ENCODE measurements at regions not wholly inside any gene's neighbourhood (a gene's known extent, or its start where the extent isn't known, plus 50 kb on each side); places are given as distances from the start of the nearest gene placed in this dataset.

DNA sequence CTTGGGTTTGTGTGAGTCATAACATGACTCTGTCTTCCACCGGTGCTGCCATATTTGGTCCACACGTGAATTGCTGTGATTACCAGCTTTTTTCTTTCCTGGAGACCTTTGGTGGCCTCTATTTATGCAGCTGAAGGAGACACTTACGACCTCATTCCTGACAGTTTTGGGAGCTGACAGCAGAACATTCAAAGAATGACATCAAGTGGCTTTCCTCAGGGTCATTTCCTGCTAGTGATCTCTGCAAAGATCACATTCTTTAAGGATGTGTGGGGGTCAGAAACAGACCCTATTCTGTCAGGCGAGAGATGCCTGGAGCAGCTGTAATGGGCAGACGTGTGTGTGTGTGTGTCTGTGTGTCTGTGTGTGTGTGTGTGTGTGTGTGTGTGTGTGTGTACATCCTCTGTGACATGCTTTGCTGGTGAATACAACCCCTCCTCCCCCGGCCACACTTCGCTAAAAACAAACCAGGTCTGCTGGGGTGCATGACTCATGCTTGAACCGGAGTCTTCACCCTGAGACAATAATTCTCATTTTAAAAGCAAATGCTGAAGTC lies 115.6 kb downstream of the TMEM170B start:
- Histone ChIP-seq H3K9ac (replicated peaks; ENCODE audit: extremely low read depth, insufficient read depth, low read length) (peak overlapping the region; percentile 84), H3K4me3 (replicated peaks in 1 of 3; ENCODE audit: insufficient read depth in 1 of 3, low read depth in 1 of 3, low read length in 3 of 3) (no peak overlapping the region), H3K4me2 (ENCODE audit: insufficient read depth, low read length) (no peak overlapping the region), H3K27ac (ENCODE audit: insufficient read depth, low read depth, low read length) (peak overlapping the region; percentile 99), H3K27me3 (ENCODE audit: control insufficient read depth in 2 of 2, insufficient read depth in 2 of 2, low read length in 2 of 2) (no peaks in the 10 kb centered on the region), H3K36me3 (ENCODE audit: control insufficient read depth in 2 of 2, extremely low read depth in 1 of 2, insufficient read depth in 2 of 2, low read length in 2 of 2) (no peaks in the 10 kb centered on the region), H3K79me2 (ENCODE audit: control insufficient read depth, insufficient read depth, low read length) (no peaks in the 10 kb centered on the region), H3K4me1 (ENCODE audit: control insufficient read depth, extremely low read depth, insufficient read depth, low read length) (peaks cover 66% of the 10 kb centered on the region), H3K9me1 (replicated peaks; ENCODE audit: control insufficient read depth, extremely low read depth, insufficient read depth, low read length) (no peaks in the 10 kb centered on the region), H2AFZ (ENCODE audit: low read depth, low read length) (no peak overlapping the region), H3K9me3 (replicated peaks; ENCODE audit: control insufficient read depth, insufficient read depth, low read length) (no peaks in the 10 kb centered on the region), H4K20me1 (replicated peaks; ENCODE audit: control insufficient read depth, extremely low read depth, insufficient read depth, low read length) (no peaks in the 10 kb centered on the region)
- peak; percentile 97 for FAIRE-seq
- dilution Hi-C loops (cut with MboI; ENCODE audit: extremely low pct_ligation_motif_present, low sequenced_read_pairs): loop anchor here (10.0 kb wide), 1 partner anchor 48 kb away; no protein-coding TSS in a partner anchor
- CTCF ChIA-PET: interaction anchor here (0.9 to 8.1 kb wide), 8 partner anchors 34 to 671 kb away, joined by 3 to 120 read pairs (median 40); partner anchors contain the start of gene EDN1
- no TSS peak for BruUV-seq (replicated peaks)
- intact Hi-C loops (cut with micrococcal nuclease): loop anchor here (1.0 kb wide), 6 partner anchors 67 to 932 kb away; no protein-coding TSS in a partner anchor
- POLR2A ChIA-PET: interaction anchor here (0.7 to 6.9 kb wide), 12 partner anchors 41 to 1132 kb away, joined by 3 to 210 read pairs (median 6); partner anchors contain the start of gene EDN1
- peak; percentile 97 for DNase-seq (ENCODE audit: low read depth, low spot score)
- TF ChIP-seq POLR2AphosphoS5 (IDR thresholded peaks at IDR 0.05; ENCODE audit: insufficient read depth, low read depth, low read length): peak; percentile 88
- TF ChIP-seq GATA2 (IDR thresholded peaks at IDR 0.05; ENCODE audit: insufficient read depth, insufficient read length, low read depth, low read length): peak; percentile 96
- peak; percentile 71 for TF ChIP-seq POLR2A (IDR thresholded peaks at IDR 0.05; ENCODE audit: low read depth, low read length)
- TF ChIP-seq EZH2 (IDR thresholded peaks at IDR 0.05; ENCODE audit: borderline replicate concordance, low read depth, low read length, severe bottlenecking): no peak
- TF ChIP-seq JUN (IDR thresholded peaks at IDR 0.05; ENCODE audit: borderline replicate concordance, insufficient read depth, insufficient read length, low read depth): peak; percentile 94
- peak; percentile 76 for TF ChIP-seq MYC (IDR thresholded peaks at IDR 0.05; ENCODE audit: low read depth, low read length)
- TF ChIP-seq, protein P1, sequence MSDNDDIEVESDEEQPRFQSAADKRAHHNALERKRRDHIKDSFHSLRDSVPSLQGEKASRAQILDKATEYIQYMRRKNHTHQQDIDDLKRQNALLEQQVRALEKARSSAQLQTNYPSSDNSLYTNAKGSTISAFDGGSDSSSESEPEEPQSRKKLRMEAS (IDR thresholded peaks at IDR 0.05; ENCODE audit: insufficient read depth, insufficient read length): no peak
- peak; percentile 95 for TF ChIP-seq FOS (IDR thresholded peaks at IDR 0.05; ENCODE audit: borderline replicate concordance, insufficient read depth, low read length)
- TF ChIP-seq, protein P2, sequence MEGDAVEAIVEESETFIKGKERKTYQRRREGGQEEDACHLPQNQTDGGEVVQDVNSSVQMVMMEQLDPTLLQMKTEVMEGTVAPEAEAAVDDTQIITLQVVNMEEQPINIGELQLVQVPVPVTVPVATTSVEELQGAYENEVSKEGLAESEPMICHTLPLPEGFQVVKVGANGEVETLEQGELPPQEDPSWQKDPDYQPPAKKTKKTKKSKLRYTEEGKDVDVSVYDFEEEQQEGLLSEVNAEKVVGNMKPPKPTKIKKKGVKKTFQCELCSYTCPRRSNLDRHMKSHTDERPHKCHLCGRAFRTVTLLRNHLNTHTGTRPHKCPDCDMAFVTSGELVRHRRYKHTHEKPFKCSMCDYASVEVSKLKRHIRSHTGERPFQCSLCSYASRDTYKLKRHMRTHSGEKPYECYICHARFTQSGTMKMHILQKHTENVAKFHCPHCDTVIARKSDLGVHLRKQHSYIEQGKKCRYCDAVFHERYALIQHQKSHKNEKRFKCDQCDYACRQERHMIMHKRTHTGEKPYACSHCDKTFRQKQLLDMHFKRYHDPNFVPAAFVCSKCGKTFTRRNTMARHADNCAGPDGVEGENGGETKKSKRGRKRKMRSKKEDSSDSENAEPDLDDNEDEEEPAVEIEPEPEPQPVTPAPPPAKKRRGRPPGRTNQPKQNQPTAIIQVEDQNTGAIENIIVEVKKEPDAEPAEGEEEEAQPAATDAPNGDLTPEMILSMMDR (IDR thresholded peaks at IDR 0.05; ENCODE audit: extremely low read depth in 1 of 2, insufficient read depth in 1 of 2, low read depth in 1 of 2, low read length in 2 of 2): no peak

Measured in endothelial cell of umbilical vein (primary cell).